ENCODE measurements at regions not wholly inside any gene's neighbourhood (a gene's known extent, or its start where the extent isn't known, plus 50 kb on each side); places are given as distances from the start of the nearest gene placed in this dataset.

GRCh38 chr7:84461093-84461492, 266.5 kb upstream of the SEMA3A start:
- no peak for TF ChIP-seq CTCF (IDR thresholded peaks at IDR 0.05; ENCODE audit: borderline replicate concordance, extremely low read depth, low read length, poor library complexity, severe bottlenecking)
- no peak for TF ChIP-seq EZH2 (IDR thresholded peaks at IDR 0.05; ENCODE audit: borderline replicate concordance, low read depth, low read length, severe bottlenecking)

Data from DND-41 (cell line).